Stimulated activated CD4-positive, alpha-beta T cell treated with anti-CD3 and anti-CD28 coated beads, TNF-alpha, amount 100 ng/mL, for 1 hour (primary cell): ENCODE measurements at regions not wholly inside any gene's neighbourhood (a gene's known extent, or its start where the extent isn't known, plus 50 kb on each side); places are given as distances from the start of the nearest gene placed in this dataset.

Experiments
- DNase-seq, 3 donors: peaks; one replicate each; pipeline ENCODE4 v3.0.0-alpha.2; 2020; ENCODE audit warnings: low read depth in 3 of 3, low spot score in 1 of 3

GRCh38 chr12:25058012-25058411 lies 109.1 kb upstream of the BCAT1 start:
- no peak for DNase-seq

DNA sequence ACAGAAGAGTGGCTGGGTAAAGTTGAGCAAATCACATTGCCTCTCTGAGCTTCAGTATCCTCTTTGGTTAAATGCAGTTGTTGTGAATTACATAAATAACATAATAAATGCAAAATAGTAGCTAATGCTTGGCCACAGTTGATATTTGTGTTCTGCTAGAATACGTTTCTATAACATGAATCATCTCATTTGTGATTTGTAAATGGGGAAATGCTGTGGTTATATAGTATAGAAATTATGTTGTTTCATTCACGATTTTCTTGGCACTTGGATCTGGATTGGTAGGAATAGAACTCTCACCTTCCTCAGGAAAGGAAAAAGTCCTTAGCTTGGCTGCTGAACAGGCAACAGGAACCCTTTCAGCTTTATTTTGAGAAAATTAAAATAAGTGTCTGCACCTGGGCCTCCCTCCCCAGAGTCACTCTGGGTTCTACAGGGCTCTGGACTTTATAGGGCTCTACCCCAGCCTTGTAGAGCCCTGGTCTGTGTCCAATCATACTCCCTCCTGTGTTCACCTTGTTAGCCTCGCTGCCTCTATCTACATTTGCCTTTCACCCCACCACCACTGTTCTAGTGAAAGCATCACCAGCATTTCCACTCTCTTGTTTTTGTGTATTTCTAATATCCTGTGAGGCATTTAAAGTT lies 107.7 kb upstream of the BCAT1 start:
- no peak for DNase-seq

DNA sequence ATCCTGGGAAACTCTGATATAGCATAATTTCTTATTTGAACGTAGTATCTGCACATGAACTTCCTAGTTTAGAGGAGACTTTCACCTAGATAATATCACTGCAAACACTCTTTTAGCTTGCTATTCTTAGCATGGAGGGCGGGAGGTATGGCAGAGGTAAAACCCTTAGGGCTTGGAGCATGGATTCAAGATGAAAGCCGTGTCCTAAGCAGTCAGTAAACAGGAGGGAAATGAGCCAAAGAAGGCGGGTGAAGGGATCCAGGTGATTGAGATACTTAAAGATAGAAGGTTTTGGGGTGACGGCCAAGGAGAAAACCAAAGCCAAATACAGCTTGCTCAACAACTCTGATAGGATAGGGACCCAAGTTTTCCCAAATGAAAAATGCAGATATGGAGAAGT lies 107.1 kb upstream of the BCAT1 start:
- DNase-seq: no peak

DNA sequence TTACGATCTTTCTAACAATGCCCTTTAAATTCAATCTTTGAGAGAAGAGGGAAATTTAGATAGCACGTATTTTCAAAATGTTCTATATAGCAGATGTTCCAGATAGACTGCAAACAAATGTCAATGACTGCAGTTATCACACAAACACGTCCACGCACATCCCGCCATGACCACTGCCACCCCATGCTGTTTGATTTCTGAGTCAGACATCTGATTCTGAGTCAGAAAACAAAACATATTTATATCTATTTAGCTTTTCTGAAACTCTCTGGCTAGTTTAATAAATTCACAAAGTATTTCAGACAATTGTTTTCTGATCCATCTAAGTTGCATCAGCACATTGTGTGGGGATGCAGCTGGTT lies 105.9 kb upstream of the BCAT1 start:
- DNase-seq: peak in 1 of 3 donors; percentile 17

- DNase-seq: no peak
Observed at GRCh38 chr12:25054076-25054782, 105.3 kb upstream of the BCAT1 start.

GRCh38 chr12:25052914-25053211 lies 104.0 kb upstream of the BCAT1 start:
- DNase-seq: no peak

DNA sequence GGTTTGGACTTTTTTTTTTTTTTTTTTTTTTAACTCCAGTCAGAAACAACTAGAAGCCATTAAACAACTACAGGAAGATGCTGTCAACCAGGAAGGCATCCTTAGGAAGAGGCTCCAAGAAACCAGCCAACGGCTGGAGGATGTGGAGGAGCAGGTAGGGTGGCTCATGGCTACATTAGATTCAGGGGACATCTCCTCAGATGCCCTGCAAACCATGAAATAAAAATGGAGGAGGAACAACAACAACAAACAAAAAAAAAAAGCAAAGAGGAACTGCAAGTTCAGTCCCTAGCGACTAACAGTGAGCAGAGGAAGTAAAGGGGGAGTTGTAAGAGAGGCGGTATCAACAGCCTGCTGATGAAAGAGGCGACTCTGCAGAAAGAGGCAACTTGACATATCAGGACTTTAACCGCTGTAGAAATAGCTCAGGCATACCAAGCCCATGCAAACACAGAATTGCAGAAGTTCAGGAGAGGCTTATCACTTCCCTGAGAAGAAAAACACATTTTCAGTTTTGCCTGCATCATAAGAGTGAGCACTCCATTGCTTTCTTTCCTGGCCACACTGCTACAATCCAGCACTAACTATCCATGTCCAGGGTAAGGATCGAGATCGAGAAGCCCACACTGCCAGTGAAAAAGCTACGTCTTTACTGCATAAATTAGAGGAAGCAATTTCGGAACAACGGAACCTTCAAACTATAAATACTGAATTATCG lies 103.5 kb upstream of the BCAT1 start:
- DNase-seq: peak in 1 of 3 donors; percentile 31

GRCh38 chr12:25051656-25052195 lies 102.8 kb upstream of the BCAT1 start:
- DNase-seq: peak in 1 of 3 donors; percentile 12

DNA sequence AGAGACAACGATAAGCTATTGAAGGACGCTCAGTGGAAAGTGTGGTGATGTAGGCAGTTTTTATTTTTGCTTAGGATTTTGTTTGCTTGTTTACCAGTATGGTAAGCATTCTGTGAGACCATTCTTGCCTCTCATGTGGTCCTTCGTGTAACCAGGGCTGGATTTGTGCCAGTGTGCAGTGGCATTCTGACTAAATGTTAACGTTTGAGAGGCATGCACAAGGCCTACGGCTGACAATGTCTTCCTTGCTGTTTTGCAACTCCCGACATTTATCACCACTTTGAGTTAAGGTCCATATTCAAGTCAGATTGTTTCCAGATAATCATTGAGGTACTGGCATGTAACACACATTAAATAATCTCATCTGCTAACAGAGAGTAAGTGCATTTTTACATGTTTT lies 102.3 kb upstream of the BCAT1 start:
- no peak for DNase-seq

DNA sequence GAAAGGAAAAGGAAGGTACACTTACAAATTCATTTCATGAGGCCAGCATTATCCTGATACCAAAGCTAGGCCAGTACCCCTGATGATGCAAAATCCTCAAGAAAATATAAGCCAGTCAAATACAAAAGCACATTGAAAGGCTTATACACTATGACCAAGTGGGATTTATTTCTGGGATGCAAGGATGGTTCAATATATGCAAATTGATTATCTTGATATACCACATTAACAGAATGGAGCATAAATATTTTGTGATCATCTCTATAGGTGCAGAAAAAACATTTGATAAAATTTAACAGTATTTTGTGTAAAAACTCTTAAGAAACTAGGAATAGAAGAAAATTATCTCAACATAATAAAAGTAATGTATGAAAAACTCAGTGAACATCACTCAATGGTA lies 97.0 kb upstream of the BCAT1 start:
- DNase-seq: no peak

DNA sequence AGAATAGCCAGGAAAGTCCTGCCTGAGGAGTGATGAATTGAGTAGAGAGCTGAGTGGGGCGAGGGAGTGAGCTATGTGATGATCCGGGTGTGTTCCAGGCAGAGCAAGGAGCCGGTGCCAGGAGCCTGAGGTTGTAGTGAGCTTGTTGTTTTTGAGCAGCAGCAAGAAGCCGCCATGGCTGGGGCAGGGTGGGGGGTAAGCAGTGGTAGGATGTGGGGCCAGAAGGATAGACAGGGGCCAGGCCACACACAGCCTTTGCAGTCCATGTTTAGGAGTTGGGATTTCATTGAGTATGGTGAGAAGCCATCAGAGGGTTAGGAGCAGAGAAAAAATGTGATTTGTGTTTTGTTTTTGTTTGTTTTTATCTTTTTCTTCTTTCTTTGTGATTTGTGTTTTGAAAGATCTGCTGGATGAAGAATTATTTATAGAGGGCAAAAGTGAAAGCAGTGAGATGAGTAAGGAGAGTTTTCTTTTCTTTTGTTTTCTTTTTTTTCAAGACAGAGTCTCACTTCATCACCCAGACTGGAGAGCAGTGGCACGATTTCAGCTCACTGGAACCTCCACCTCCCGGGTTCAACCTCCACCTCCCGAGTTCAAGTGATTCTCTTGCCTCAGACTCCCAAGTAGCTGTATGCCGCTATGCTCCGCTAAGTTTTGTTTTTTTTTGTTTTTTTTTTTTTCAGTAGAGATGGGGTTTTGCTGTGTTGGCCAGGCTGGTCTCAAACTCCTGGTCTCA lies 92.3 kb upstream of the BCAT1 start:
- no peak for DNase-seq

DNA sequence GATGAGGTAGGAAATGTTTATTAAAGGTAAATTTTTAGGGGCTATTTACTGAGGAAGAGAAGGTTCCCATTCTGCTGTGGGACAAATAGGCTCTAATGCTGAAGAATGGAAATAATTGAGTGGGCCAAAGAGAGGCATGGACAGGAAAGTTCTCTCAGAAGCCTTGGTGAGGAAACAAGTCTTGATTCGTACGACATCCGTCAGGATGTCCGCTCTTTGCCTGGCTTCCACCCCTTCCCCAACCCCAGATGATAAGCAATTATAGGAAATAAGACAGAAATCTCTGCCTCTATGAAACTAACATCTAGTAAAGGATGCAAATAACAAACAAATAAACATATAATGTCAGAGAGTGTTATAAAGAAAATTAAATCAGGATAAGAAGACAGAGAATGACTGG lies 91.7 kb upstream of the BCAT1 start:
- DNase-seq: no peak

- no peak for DNase-seq
Observed at GRCh38 chr12:25034676-25035075, 85.8 kb upstream of the BCAT1 start.

DNA sequence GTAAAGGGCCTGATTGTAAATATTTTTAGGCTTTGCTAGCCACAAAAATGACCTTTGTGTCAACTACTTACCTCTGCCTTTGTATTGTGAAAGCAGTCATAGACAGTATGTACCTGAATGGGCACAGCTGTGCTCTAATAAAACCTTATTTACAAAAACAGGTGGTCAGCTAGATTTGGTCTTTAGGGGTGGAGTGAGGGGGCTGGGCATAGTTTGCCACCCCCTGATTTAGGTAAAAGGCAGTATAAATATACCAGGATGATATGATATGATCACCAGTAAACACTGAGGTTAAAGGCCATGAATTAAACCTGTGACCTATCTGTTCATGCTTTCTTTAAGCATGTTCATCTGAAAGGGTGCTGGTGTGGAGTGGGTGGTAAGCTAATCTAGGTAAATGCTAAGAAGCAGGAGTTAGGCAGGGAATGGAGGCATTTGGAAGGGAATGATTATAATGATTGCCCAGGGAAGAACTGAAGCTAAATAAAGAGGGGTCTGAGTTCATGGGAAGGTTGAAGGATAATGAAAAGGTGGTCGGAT lies 77.1 kb upstream of the BCAT1 start:
- no peak for DNase-seq

DNA sequence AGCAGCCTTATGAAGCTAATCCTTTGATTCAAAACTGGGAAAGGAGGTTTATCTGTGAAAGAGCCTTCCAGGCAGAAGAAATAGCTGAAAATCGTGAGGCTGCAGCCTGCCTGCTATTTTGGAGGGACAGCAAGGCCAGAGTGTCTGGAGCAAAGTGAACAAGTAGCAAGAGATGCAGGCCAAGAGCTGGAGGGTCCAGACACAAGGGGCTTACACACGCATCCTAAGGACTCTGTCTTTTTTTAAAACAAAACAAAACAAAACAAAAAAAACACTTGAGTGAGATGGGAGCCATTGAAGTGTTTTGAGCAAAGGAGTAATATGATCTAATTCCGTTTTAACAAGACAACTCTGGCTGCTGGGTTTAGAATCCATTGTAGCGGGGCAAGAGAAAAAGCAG lies 76.4 kb upstream of the BCAT1 start:
- DNase-seq: no peak

- DNase-seq: no peak
Observed at GRCh38 chr12:25023808-25024207, 74.9 kb upstream of the BCAT1 start.

DNA sequence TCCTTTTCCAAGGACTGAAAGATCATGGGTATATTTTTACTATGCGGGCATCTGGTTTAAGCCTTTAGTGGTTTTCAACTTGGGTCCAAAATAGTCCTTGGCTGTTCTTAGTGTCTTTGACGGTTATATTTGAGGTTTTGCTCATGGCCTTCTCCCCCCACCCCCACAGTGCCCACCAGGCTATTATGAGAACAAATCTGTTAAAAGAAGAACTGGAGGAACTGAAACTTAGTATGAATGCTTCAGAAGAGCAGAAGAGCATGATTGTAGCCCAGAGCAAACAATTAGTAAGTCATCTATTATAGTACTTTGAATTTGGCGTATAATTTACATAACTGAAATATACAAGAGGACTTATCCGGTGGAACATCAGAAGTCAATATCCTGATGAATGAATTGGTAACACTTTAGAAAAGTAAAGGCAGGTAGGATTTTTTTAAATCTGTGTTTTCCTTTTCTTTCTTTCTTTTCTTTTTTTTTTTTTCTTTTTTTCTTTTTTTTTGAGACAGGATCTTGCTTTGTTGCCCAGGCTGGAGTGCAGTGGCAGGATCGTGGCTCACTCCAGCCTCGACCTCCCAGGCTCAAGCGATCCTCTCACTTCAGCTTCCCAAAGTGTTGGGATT lies 71.8 kb upstream of the BCAT1 start:
- DNase-seq: no peak

DNA sequence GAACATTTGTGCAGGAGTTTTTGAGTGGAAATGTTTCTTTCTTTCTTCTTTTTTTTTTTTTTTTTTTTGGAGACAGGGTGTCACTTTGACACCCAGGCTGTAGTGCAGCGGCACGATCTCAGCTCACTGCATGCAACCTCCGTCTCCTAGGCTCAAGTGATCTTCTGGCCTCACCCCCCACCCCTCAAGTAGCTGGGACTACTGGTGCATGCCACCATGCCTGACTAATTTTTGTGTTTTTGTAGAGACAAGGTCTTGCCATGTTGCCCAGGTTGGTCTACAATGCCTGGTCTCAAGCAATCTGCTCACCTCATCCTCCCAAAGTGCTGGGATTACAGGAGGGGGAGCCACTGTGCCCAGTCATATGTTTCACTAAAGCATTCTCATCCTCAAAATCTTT lies 69.2 kb upstream of the BCAT1 start:
- DNase-seq: no peak

GRCh38 chr12:25017336-25017735 lies 68.4 kb upstream of the BCAT1 start:
- no peak for DNase-seq

DNA sequence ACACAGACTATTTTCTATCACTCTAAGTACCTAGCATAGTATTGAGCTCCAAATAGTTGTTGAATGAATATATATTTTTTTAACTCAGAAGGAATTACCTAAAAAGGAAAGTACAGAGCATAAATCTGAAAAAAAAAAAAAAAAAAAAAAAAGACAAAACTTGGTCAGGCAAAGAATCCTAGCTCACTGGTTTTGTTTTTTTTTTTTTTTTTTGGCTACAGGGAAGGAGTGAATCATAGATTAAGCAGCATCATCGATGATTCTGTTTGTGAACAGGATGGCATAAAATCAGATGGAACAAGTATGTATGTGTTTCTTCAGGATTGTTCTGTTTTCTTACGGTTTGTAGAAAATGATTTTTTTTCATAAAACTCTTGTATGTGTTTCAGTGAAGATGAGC lies 66.1 kb upstream of the BCAT1 start:
- DNase-seq: no peak

- DNase-seq: no peak
Observed at GRCh38 chr12:25013061-25013460, 64.2 kb upstream of the BCAT1 start.
